NB4 (cell line): ENCODE measurements at regions not wholly inside any gene's neighbourhood (a gene's known extent, or its start where the extent isn't known, plus 50 kb on each side); places are given as distances from the start of the nearest gene placed in this dataset.

ENCODE experiments used
- DNase-seq: peaks from one replicate; pipeline ENCODE4 v3.0.0; 2010; ENCODE audit warnings: low read depth
- H3K4me3 ChIP-seq: one replicate; pipeline ENCODE4 v1.5.1; 2011; ENCODE audit warnings: mild to moderate bottlenecking, low read depth, low read length, moderate library complexity
- CTCF ChIP-seq: IDR thresholded peaks from one replicate; pipeline ENCODE4 v1.5.1; 2012; ENCODE audit warnings: low read depth, low read length
- MYC ChIP-seq: IDR thresholded peaks from 2 replicates; pipeline ENCODE4 v1.6.1; 2011; ENCODE audit warnings: low read depth, low read length
- POLR2A ChIP-seq: IDR thresholded peaks from 2 replicates; pipeline ENCODE4 v1.6.1; 2011; ENCODE audit warnings: mild to moderate bottlenecking; ENCODE audit not compliant: insufficient read length; ENCODE audit errors: extremely low read depth
- TF ChIP-seq, protein P1 (sequence below): IDR thresholded peaks from 2 replicates; pipeline ENCODE4 v1.6.1; 2011; ENCODE audit warnings: low read depth, low read length

DNA sequence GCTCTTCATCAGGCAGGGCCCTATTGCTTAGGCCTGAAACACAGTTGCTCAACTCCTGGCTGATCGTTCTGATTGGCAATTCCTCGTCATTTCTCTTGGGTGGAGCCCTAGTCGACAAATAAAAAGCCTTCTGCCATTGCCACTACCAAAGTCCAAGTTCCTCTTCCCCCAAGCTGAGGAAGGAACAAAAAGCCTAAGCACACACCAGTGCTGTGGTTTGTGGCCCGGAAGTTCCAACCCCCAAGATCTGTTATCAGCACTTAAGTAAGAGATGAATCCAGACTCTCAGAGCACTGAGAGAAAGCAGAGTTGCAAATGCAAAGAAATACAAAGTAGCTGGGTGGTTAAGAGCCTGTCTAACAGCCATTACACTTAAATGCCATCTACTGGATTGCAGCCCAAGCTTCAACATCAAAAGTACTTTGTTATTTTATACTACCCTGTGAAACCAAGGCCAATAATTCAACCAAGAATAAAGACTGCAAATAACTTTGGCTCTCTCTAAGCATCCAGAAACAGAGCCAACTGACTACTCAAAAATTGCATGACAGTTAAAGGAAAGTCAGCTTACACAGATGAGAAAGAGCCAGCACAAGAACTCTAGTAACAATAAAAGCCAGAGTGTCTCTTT, 1024.0 kb downstream of the GRIK2 start:
- H3K4me3 ChIP-seq: no peak overlapping the region
- no peak for TF ChIP-seq CTCF
- no peak for TF ChIP-seq POLR2A
- DNase-seq: peak; percentile 94

- no peak for TF ChIP-seq MYC
- TF ChIP-seq, protein P1, sequence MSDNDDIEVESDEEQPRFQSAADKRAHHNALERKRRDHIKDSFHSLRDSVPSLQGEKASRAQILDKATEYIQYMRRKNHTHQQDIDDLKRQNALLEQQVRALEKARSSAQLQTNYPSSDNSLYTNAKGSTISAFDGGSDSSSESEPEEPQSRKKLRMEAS: no peak
- no peak for TF ChIP-seq POLR2A
- no peak for TF ChIP-seq CTCF
- DNase-seq: no peak
- H3K4me3 ChIP-seq: no peak overlapping the region
Observed at GRCh38 chr6:102415891-102416290, 1022.4 kb downstream of the GRIK2 start.

DNA sequence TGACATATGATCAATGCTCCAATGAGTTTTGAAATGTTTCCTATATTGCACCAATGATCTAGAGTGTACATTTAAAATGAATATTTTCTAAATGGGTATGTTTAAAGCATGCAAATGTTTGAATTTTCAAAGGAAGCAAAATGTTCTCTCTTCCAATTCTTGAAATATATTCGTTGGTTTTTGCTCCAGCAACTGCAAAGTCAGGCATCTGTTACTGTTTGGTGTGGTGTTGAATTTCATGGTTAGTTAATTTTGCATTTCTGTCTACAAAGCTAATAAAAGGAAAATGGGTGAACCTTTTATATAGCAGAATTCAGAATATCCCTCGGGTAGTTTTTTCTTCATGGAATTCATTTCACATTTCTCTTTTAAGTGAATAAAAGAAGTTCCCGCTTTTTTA, 1018.3 kb downstream of the GRIK2 start:
- no peak for DNase-seq
- H3K4me3 ChIP-seq: no peak overlapping the region
- TF ChIP-seq POLR2A: no peak

- TF ChIP-seq MYC (no peak), POLR2A (no peak), CTCF (no peak)
- TF ChIP-seq, protein P1: no peak
- no peak for DNase-seq
- H3K4me3 ChIP-seq: no peak overlapping the region
Observed at GRCh38 chr6:102407886-102408741, 1014.6 kb downstream of the GRIK2 start.

GRCh38 chr6:102405860-102406259, 1012.4 kb downstream of the GRIK2 start:
- TF ChIP-seq MYC (no peak), CTCF (no peak), POLR2A (no peak)
- TF ChIP-seq, protein P1: no peak
- no peak for DNase-seq
- no peak overlapping the region for H3K4me3 ChIP-seq

- H3K4me3 ChIP-seq: no peak overlapping the region
- TF ChIP-seq, protein P1: no peak
- no peak for DNase-seq
Observed at GRCh38 chr6:102402635-102403329, 1009.3 kb downstream of the GRIK2 start.
